Stimulated activated CD8-positive, alpha-beta memory T cell treated with anti-CD3 and anti-CD28 coated beads, Interleukin-4, amount 100 ng/mL, for 48 hours (primary cell): ENCODE measurements at regions not wholly inside any gene's neighbourhood (a gene's known extent, or its start where the extent isn't known, plus 50 kb on each side); places are given as distances from the start of the nearest gene placed in this dataset.
A peak's percentile ranks its signal among the peaks of the same experiment; 100 is the strongest.

Source experiments
- DNase-seq: peaks from one replicate; pipeline ENCODE4 v3.0.0-alpha.2; 2020

- peak; percentile 85 for DNase-seq
Measured at GRCh38 chr6:26216886-26217713, 129.9 kb downstream of the HFE start.

DNA sequence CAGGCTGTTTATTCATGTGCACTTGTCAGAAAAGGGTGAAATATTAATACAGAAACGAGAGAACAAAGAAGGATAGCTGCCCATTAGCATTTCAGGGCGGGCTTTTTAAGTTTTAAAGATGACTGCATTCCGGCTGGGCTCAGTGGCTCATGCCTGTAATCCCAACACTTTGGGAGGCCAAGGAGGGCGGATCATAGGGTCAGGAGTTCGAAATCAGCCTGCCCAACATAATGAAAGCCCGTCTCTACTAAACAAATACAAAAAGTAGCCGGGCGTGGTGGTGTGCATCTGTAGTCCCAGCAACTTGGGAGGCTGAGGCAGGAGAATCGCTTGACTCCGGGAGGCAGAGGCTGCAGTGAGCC lies 130.5 kb downstream of the HFE start:
- DNase-seq = no peak

DNA sequence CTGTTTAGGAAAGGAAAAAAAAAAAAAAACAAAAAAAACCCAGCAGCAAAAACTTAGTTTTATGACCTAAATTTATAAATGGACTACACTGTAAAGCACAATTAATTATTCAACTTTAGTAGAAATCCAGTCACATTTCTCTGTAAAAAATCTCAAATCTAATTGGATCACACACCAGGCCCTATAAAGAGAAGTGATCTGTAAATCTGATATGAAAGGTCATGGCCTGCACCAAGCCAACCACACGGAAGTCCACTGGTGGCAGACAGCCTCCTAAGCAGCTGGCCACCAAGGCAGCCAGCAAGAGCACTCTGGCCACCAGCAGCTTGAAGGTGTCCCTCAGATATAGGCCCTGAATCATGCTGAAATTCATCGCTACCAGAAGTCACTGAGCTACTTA lies 131.6 kb downstream of the HFE start:
- DNase-seq = no peak

GRCh38 chr6:26220145-26220970 lies 133.1 kb downstream of the HFE start:
- no peak for DNase-seq

DNA sequence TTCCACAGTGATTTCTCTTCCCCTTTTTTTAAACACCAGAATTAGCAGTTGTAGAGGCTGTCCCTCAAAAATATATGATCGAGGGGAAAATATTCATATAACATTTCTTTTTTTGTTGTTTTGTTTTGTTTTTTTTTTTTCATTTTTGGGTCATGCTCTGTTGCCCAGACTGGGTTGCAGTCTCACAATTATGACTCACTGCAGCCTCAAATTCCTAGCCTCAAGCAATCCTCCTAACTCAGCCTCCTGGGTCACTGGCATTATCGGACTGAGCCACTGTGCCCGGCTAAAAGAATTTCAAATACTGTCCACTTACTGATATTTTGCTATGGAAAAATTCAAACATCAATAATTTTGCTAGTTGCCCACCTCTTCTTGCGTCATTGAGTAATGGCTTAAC lies 134.0 kb downstream of the HFE start:
- no peak for DNase-seq

DNA sequence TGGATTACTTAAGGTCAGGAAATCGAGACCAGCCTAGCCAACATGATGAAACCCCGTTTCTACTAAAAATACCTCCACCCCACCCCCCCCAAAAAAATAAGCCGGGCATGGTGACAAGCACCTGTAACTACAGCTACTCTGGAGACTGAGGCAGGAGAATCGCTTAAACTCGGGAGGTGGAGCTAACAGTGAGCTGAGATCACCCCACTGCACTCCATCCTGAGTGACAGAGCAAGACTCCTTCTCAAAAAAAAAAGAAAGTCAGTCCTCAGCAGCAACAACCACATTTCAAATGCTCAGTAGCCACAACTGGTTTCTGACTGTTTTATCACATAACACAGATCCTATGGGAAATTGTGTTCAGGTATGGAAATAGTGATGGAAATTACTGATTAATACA lies 135.3 kb downstream of the HFE start:
- DNase-seq = no peak

- no peak for DNase-seq
Measured at GRCh38 chr6:26223228-26223627, 136.0 kb downstream of the HFE start.

DNA sequence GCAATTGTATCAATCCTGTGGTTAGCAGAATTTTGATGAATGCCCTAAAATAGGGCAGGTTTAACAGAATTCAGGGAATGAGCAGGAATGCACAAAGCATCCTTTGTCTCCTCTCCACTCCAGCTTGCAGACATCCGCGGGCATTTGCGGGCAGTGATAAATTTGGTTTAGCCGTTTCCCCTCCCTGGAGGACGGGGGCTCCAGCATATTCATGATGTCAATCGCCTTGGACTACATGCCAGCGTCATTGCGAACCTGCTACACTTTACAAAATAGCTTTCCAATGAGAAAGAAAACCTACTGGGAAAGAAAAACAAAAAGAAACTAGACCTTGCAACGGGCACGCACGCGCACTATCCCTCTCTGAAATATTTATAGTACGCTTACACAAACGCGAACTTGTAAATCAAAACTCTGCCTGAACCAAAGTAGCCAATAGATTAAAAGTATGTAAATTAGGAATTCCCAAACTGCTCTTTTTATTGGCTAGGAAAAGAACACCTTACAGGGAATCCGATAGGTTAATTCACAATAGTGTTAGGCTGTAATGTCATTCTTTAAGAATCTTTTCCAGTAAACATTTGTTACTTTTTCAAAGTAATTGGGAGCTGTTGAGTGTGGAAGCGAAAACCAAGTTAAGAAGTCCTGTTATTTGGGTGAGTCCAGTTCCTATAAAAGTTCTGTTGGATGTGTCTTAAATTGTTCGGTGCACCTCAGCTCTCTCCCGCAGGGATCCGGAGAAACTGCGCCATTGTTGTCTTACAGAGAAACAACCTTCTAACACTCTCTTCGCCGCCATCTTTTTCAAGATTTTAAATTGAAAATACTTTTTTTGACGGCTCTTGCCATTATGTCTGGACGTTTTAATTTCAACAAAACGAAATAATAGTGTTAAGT lies 136.7 kb downstream of the HFE start:
- peak; percentile 70 for DNase-seq

GRCh38 chr6:26224547-26224912 lies 137.3 kb downstream of the HFE start:
- DNase-seq = no peak

DNA sequence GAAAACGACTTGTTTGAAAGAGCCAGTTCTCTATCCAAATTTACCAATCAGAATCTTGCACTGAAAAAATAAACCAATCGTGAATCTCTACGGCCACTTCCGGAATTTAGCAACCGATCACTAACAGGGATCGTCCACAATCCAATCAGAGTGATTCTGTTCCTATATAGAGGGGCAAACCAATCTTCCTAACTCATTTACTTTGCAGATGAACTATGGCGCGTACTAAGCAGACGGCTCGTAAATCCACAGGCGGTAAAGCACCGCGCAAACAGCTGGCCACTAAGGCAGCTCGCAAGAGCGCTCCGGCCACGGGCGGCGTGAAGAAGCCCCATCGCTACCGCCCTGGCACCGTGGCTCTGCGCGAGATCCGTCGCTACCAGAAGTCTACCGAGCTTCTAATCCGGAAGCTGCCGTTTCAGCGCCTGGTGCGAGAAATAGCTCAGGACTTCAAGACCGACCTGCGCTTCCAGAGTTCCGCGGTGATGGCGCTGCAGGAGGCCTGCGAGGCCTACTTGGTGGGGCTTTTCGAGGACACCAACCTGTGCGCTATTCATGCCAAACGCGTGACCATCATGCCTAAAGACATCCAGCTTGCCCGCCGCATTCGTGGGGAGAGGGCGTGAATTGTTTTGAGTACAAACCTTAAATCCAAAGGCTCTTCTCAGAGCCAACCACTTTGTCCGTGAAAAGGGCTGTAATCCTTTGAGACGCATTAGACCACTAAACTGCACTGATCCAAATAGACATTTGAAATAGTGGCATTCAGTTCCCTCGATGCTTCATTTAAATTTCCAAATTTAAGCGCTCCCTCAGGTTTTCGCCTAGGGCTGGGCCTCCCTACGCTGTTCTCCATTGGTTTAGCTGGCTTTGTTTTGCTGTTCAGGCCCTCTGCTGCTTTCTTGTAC lies 138.0 kb downstream of the HFE start:
- no peak for DNase-seq

- DNase-seq = no peak
Measured at GRCh38 chr6:26225848-26226578, 138.8 kb downstream of the HFE start.

DNA sequence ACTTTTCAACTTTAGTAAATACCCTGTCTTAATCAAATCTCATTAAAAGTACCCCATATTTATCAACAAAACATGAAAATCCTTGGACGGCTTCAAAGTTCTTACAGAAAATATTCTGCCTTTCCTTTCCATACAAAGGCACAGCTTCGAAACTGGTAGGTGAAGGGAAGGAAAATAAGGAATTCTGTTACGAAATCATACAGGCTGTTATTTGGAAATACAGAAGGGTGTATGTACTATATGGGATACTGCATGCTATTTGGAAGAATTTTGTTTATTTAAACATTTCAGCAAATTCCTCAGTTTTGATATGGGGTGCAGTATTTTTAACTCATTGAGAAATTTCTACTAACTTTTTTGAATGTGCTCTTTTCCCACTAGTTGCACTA lies 138.4 kb upstream of the BTN3A2 start:
- no peak for DNase-seq

GRCh38 chr6:26230351-26230750 lies 134.6 kb upstream of the BTN3A2 start:
- no peak for DNase-seq

DNA sequence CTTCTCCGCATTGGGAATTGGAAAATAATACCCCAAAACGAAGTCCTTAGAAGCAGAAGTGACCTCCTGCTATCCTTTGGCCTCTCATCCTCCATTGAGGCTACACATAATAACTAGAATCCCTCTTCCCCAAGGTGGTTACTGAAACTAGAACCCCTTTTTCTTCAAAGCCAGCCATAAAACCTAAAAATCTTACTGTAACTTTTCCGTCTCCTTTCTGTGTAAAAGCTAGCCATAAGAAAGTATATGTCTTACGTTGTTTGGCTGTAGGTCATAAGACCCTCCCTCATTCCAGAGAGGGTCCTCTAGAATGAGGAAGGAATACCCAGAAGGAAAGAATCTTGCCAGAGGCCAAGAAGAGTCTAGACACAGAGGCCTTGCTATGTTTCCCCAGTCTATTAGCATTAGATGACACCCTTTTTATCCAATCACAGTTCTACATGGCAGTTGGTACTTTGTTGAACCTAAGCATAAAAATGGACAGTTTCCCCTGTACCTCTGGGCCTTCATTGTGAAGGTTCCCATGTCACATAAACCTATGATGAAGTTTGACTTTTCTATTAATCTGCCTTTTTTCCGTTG lies 133.9 kb upstream of the BTN3A2 start:
- no peak for DNase-seq

DNA sequence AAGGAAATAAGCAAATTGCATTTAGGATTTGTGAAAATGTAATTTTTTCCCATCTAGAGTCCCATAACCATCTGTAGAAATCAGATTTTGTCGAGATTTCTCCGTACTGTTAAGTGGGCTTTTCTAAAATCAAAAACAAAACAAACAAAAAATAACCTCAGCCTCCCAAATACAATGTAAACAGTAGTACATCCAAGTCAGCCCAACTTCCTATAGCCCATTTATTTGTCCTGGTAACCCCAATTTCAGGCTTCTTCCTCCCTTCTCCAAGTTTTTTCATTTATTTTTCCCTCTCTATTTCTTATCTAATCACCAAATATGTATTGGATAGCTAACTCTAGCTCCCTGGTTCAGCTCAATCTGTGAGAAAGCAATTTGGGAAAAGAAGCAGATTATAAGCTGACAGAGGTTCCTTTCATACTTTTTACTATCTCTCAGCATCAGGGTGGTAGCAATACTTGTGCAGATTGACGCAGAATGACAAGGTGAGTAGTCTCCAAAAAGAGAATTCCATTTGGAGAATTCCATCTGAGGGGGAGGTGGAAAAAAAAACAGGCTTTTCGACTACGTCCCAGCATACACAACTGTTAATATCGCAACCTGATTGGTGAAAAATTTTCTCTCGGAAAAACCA lies 132.6 kb upstream of the BTN3A2 start:
- DNase-seq = no peak

- DNase-seq = peak; percentile 63
Measured at GRCh38 chr6:26232940-26233648, 131.9 kb upstream of the BTN3A2 start.

GRCh38 chr6:26233649-26234420 lies 131.2 kb upstream of the BTN3A2 start:
- DNase-seq = peak; percentile 83

- DNase-seq = peak; percentile 79
Measured at GRCh38 chr6:26234421-26235301, 130.3 kb upstream of the BTN3A2 start.
